ENCODE measurements at regions not wholly inside any gene's neighbourhood (a gene's known extent, or its start where the extent isn't known, plus 50 kb on each side); places are given as distances from the start of the nearest gene placed in this dataset.
A peak's percentile ranks its signal among the peaks of the same experiment; 100 is the strongest.

GRCh38 chr12:115228434-115228833 is 544.5 kb upstream of the TBX3 start:
- TF ChIP-seq CTCF (IDR thresholded peaks at IDR 0.05; ENCODE audit: unreplicated experiment), result no peak
- Mint-ChIP-seq H3K27me3 (ENCODE audit: low read depth) (no peaks in the 10 kb centered on the region), H3K4me3 (no peak overlapping the region), H3K36me3 (no peaks in the 10 kb centered on the region), H3K4me1 (peaks cover 50% of the 10 kb centered on the region), H3K27ac (peak overlapping the region; percentile 72), H3K9me3 (no peaks in the 10 kb centered on the region)
- no peak for DNase-seq (ENCODE audit: low spot score in 2 of 2, unreplicated experiment in 2 of 2)

GRCh38 chr12:115227137-115227615 is 543.2 kb upstream of the TBX3 start:
- Mint-ChIP-seq H3K9me3 (no peaks in the 10 kb centered on the region), H3K27ac (peak overlapping the region; percentile 32), H3K36me3 (no peaks in the 10 kb centered on the region), H3K4me3 (no peak overlapping the region), H3K4me1 (peaks cover 63% of the 10 kb centered on the region), H3K27me3 (ENCODE audit: low read depth) (no peaks in the 10 kb centered on the region)
- no peak for TF ChIP-seq CTCF (IDR thresholded peaks at IDR 0.05; ENCODE audit: unreplicated experiment)
- no peak for DNase-seq (ENCODE audit: low spot score in 2 of 2, unreplicated experiment in 2 of 2)

GRCh38 chr12:115225845-115226244 is 541.9 kb upstream of the TBX3 start:
- peaks cover 67% of the 10 kb centered on the region for H3K4me1 Mint-ChIP-seq
- no peaks in the 10 kb centered on the region for H3K9me3 Mint-ChIP-seq
- H3K27ac Mint-ChIP-seq, result peak overlapping the region; percentile 95
- H3K4me3 Mint-ChIP-seq, result no peak overlapping the region
- no peak for DNase-seq (ENCODE audit: low spot score in 2 of 2, unreplicated experiment in 2 of 2)
- no peaks in the 10 kb centered on the region for H3K27me3 Mint-ChIP-seq (ENCODE audit: low read depth)
- H3K36me3 Mint-ChIP-seq, result no peaks in the 10 kb centered on the region
- no peak for TF ChIP-seq CTCF (IDR thresholded peaks at IDR 0.05; ENCODE audit: unreplicated experiment)

GRCh38 chr12:115223991-115224390 is 540.0 kb upstream of the TBX3 start:
- no peaks in the 10 kb centered on the region for H3K36me3 Mint-ChIP-seq
- H3K27ac Mint-ChIP-seq, result peak overlapping the region; percentile 95
- TF ChIP-seq CTCF (IDR thresholded peaks at IDR 0.05; ENCODE audit: unreplicated experiment), result no peak
- H3K27me3 Mint-ChIP-seq (ENCODE audit: low read depth), result no peaks in the 10 kb centered on the region
- peaks cover 68% of the 10 kb centered on the region for H3K4me1 Mint-ChIP-seq
- no peak overlapping the region for H3K4me3 Mint-ChIP-seq
- peak in 1 of 2 experiments; percentile 51 for DNase-seq (ENCODE audit: low spot score in 2 of 2, unreplicated experiment in 2 of 2)
- no peaks in the 10 kb centered on the region for H3K9me3 Mint-ChIP-seq

GRCh38 chr12:115223322-115223721 is 539.3 kb upstream of the TBX3 start:
- H3K4me1 Mint-ChIP-seq, result peaks cover 68% of the 10 kb centered on the region
- TF ChIP-seq CTCF (IDR thresholded peaks at IDR 0.05; ENCODE audit: unreplicated experiment), result no peak
- peak in 1 of 2 experiments; percentile 53 for DNase-seq (ENCODE audit: low spot score in 2 of 2, unreplicated experiment in 2 of 2)
- no peaks in the 10 kb centered on the region for H3K27me3 Mint-ChIP-seq (ENCODE audit: low read depth)
- peak overlapping the region; percentile 95 for H3K27ac Mint-ChIP-seq
- no peaks in the 10 kb centered on the region for H3K36me3 Mint-ChIP-seq
- no peak overlapping the region for H3K4me3 Mint-ChIP-seq
- no peaks in the 10 kb centered on the region for H3K9me3 Mint-ChIP-seq

- H3K27ac Mint-ChIP-seq, result peak overlapping the region; percentile 95
- DNase-seq (ENCODE audit: low spot score in 2 of 2, unreplicated experiment in 2 of 2), result no peak
- no peaks in the 10 kb centered on the region for H3K9me3 Mint-ChIP-seq
- H3K4me1 Mint-ChIP-seq, result peaks cover 57% of the 10 kb centered on the region
- H3K4me3 Mint-ChIP-seq, result no peak overlapping the region
- H3K36me3 Mint-ChIP-seq, result no peaks in the 10 kb centered on the region
- no peaks in the 10 kb centered on the region for H3K27me3 Mint-ChIP-seq (ENCODE audit: low read depth)
- TF ChIP-seq CTCF (IDR thresholded peaks at IDR 0.05; ENCODE audit: unreplicated experiment), result no peak
Measured at GRCh38 chr12:115222220-115222619, 538.2 kb upstream of the TBX3 start.
